SJCRH30 (cell line): ENCODE measurements at regions not wholly inside any gene's neighbourhood (a gene's known extent, or its start where the extent isn't known, plus 50 kb on each side); places are given as distances from the start of the nearest gene placed in this dataset.
"Not testable (repeated sequence)": the region's sequence is repeated elsewhere in the genome, so short reads cannot be mapped to it uniquely, and the experiment has no call there.

Source experiments
- DNase-seq, 2 experiments: peaks; one replicate each; pipeline ENCODE4 v3.0.0-alpha.2; 2015 to 2020
- H3K27ac ChIP-seq: fragments of 250-450 bp; sonication (Bioruptor Pico); 2 replicates; pipeline ENCODE4 v1.5.1; 2020; ENCODE audit warnings: mild to moderate bottlenecking, moderate library complexity
- H3K27me3 ChIP-seq: fragments of 250-450 bp; sonication (Bioruptor Pico); 2 replicates; pipeline ENCODE4 v1.5.1; 2020; ENCODE audit warnings: mild to moderate bottlenecking, moderate library complexity
- H3K36me3 ChIP-seq: fragments of 250-450 bp; sonication (Bioruptor Pico); 2 replicates; pipeline ENCODE4 v1.5.1; 2020; ENCODE audit warnings: mild to moderate bottlenecking, moderate library complexity
- H3K4me1 ChIP-seq: fragments of 250-450 bp; sonication (Bioruptor Pico); 2 replicates; pipeline ENCODE4 v1.5.1; 2020; ENCODE audit warnings: mild to moderate bottlenecking, moderate library complexity
- H3K4me3 ChIP-seq: fragments of 250-450 bp; sonication (Bioruptor Pico); 2 replicates; pipeline ENCODE4 v1.5.1; 2020; ENCODE audit warnings: mild to moderate bottlenecking, moderate library complexity
- H3K9me3 ChIP-seq: fragments of 250-450 bp; sonication (Bioruptor Pico); replicated peaks from 2 replicates; pipeline ENCODE4 v1.5.1; 2020; ENCODE audit warnings: mild to moderate bottlenecking, moderate library complexity

GRCh38 chr15:20310603-20311002 lies 231.0 kb downstream of the GOLGA6L6 start:
- DNase-seq, result no peak
- H3K36me3 ChIP-seq, result no peaks in the 10 kb centered on the region
- H3K27me3 ChIP-seq, result no peaks in the 10 kb centered on the region
- H3K9me3 ChIP-seq, result no peaks in the 10 kb centered on the region
- H3K4me1 ChIP-seq, result no peaks in the 10 kb centered on the region
- no peak overlapping the region for H3K4me3 ChIP-seq
- H3K27ac ChIP-seq, result no peak overlapping the region

GRCh38 chr15:20309966-20310365 lies 231.6 kb downstream of the GOLGA6L6 start:
- H3K36me3 ChIP-seq, H3K4me3 ChIP-seq, H3K27ac ChIP-seq, H3K9me3 ChIP-seq, H3K4me1 ChIP-seq, DNase-seq, H3K27me3 ChIP-seq: not testable (repeated sequence)

GRCh38 chr15:20309395-20309794 lies 232.2 kb downstream of the GOLGA6L6 start:
- H3K36me3 ChIP-seq, H3K4me3 ChIP-seq, H3K9me3 ChIP-seq, H3K27ac ChIP-seq, DNase-seq, H3K27me3 ChIP-seq, H3K4me1 ChIP-seq: not testable (repeated sequence)

GRCh38 chr15:20308027-20308690 lies 233.4 kb downstream of the GOLGA6L6 start:
- H3K4me1 ChIP-seq, DNase-seq, H3K36me3 ChIP-seq, H3K9me3 ChIP-seq, H3K27me3 ChIP-seq, H3K4me3 ChIP-seq, H3K27ac ChIP-seq: not testable (repeated sequence)

DNA sequence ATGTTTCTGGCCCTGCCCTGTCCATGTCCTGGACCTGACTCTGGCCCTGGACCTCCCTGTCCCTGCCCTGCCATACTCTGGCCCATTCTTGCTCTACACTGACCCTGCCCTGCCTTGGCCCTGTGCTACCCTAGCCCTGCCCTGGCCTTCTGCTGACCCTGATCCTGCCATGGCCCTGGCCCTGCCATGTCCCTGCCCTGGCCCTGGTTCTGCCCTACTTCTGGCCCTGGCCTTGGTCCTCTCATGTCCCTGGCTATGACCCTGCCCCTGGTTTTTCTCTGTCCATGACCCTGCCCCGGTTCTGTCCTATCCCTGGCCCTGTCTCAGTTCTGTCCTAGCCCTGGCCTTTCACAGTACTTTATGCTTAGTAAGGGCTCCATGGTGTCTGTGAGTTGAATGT lies 234.5 kb downstream of the GOLGA6L6 start:
- H3K4me1 ChIP-seq, H3K27ac ChIP-seq, H3K4me3 ChIP-seq, H3K27me3 ChIP-seq, DNase-seq, H3K36me3 ChIP-seq, H3K9me3 ChIP-seq: not testable (repeated sequence)

DNA sequence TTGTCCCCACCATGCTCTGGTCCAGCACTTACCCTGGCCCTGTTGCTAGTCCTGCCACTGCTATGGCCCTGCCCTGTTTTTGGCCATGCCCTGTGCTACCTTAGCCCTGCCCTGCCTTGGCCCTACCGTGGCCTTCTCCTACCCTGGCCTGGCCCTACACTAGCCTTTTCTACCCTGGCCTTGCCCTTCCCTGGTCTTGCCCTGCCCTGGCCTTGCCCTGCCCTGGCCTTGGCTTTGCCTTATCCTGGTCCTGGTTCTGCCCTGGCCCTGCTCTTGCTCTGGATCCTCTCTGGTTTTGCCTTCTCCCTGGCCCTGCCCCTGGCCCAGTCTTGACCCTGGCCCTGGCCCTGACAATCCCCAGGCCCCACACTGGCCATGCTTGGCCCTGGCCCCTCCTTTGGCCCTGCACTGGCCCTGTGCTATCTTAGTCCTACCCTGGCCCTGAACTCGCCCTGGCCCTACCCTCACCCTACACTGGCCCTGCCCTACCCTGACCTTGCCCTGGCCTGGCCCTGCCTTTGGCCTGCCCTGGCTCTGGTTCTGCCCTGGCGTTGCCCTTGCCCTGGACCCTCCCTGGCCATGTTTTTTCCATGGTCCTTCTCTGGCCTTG lies 235.0 kb downstream of the GOLGA6L6 start:
- not testable (repeated sequence) for DNase-seq, H3K36me3 ChIP-seq, H3K4me3 ChIP-seq, H3K27ac ChIP-seq, H3K27me3 ChIP-seq, H3K9me3 ChIP-seq, H3K4me1 ChIP-seq

- DNase-seq, H3K4me1 ChIP-seq, H3K36me3 ChIP-seq, H3K27ac ChIP-seq, H3K9me3 ChIP-seq, H3K27me3 ChIP-seq, H3K4me3 ChIP-seq: not testable (repeated sequence)
These were observed 235.7 kb downstream of the GOLGA6L6 start for GRCh38 chr15:20305912-20306311.

GRCh38 chr15:20305015-20305465 lies 236.6 kb downstream of the GOLGA6L6 start:
- not testable (repeated sequence) for H3K4me3 ChIP-seq, H3K9me3 ChIP-seq, H3K36me3 ChIP-seq, H3K27ac ChIP-seq, H3K27me3 ChIP-seq, DNase-seq, H3K4me1 ChIP-seq

DNA sequence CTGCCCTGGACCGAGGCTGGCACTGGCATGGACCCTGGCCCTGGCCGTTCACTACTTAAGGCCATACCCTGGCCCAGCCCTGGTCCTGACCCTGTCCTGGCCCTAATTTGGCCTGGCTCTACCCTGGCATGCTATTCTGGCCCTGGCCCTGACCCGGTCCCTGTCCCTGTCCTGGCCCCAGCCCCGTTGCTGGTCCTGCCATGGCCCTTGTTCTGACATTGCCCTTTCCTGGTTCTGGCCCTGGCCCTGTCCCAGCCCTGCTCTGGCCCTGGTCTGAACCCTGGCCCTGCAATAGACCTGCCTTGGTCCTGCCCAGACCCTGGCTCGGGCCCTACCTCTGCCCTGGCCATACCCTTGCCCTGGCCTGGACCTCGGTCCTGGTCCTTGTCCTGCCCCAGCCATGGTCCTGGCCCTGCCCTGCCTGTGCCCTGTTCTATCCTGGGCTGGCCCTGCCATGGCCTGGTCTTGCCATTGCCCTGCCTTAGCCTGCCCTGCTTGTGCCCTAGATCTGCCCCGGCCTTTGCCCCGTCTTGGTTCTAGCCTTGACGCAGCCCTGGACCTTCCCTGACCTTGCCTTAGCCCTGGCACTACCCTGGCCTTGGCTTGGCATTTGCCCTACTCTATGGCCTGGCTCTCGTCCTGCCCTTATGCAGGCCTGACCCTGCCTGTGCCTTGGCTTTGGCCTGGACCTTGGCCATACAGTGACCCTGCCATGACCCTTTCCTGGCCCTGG lies 237.2 kb downstream of the GOLGA6L6 start:
- H3K27ac ChIP-seq, H3K27me3 ChIP-seq, DNase-seq, H3K36me3 ChIP-seq, H3K4me1 ChIP-seq, H3K4me3 ChIP-seq, H3K9me3 ChIP-seq: not testable (repeated sequence)

GRCh38 chr15:20303248-20304171 lies 238.1 kb downstream of the GOLGA6L6 start:
- not testable (repeated sequence) for H3K36me3 ChIP-seq, H3K9me3 ChIP-seq, H3K27me3 ChIP-seq, H3K27ac ChIP-seq, H3K4me1 ChIP-seq, H3K4me3 ChIP-seq, DNase-seq

DNA sequence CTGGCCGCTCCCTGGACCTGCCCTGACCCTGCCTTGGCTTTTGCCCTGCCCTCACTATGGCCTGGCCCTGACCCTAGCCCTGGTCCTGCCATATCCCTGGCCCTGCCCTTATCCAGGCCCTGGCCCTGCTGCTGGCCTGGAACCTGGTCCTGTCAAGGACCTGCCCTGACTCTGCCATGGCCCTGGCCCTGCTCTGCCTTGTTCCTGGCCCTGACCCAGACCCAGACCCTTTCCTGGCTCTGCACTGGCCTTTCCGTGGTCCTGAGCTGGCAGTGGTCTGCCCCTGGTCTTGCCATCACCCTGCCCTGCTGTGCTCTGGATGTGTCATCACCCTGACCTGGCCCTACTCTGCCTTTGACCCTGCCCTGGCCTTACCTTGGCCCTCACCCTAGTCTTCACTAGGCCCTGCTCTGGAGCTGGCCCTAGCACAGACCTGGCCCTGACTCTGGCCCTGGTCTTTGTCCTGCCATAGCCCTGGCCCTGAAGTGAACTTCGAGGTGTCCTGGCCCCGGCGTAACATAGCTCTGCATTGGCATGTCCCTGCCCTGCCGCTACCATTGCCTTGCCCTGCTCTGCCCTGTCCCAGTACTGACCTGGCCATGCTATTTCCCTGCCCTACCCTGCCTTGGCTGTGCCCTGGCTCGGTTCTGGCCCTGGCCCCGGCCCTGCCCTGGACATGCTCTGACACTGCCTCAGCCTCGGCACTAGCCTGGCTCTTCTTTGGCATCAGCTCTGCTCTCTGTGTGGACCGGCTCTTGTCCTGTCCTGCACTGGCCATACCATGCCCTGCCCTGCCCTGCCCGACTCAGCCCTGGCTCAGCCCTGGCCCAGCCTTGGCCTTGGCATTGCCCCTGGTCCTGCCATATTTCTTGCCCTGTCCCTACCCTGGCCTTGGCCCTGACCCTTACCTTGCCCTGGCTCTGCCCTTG lies 239.2 kb downstream of the GOLGA6L6 start:
- not testable (repeated sequence) for DNase-seq, H3K27me3 ChIP-seq, H3K4me1 ChIP-seq, H3K4me3 ChIP-seq, H3K9me3 ChIP-seq, H3K36me3 ChIP-seq, H3K27ac ChIP-seq

- DNase-seq, H3K9me3 ChIP-seq, H3K27ac ChIP-seq: not testable (repeated sequence)
These were observed 240.0 kb downstream of the GOLGA6L6 start for GRCh38 chr15:20301471-20302081.

GRCh38 chr15:20301041-20301390 lies 240.6 kb downstream of the GOLGA6L6 start:
- H3K27me3 ChIP-seq, H3K4me3 ChIP-seq, DNase-seq, H3K9me3 ChIP-seq, H3K4me1 ChIP-seq, H3K36me3 ChIP-seq, H3K27ac ChIP-seq: not testable (repeated sequence)

More at GRCh38 chr15:20301471-20302081, 240.0 kb downstream of the GOLGA6L6 start:
- H3K4me1 ChIP-seq, H3K36me3 ChIP-seq, H3K4me3 ChIP-seq, H3K27me3 ChIP-seq: not testable (repeated sequence)
